HepG2 (cell line): ENCODE measurements at regions not wholly inside any gene's neighbourhood (a gene's known extent, or its start where the extent isn't known, plus 50 kb on each side); places are given as distances from the start of the nearest gene placed in this dataset.

ENCODE experiments used
- ATAC-seq: fragments of 200-7000 bp; cut with Tn5 transposase; 3 replicates; pipeline ENCODE4 v1.9.1; 2020; ENCODE audit warnings: mild to moderate bottlenecking, moderate library complexity
- BruUV-seq: library from RNA; stranded (reverse); fragments of 400-500 nt; replicated peaks from 2 replicates; lab custom pipeline; 2021; lab: Mats Ljungman, UMichigan
- CTCF ChIA-PET: fragments of 300-600 bp; formaldehyde crosslinking; extraction: SDS; loops from one replicate; lab custom pipeline; 2021; ENCODE audit warnings: low total read pairs, inconsistent platforms, low intra/inter-chr PET ratio; lab: Yijun Ruan, JAX
- POLR2A ChIA-PET: fragments of 350-600 bp; sonication (Branson Sonifier 250); formaldehyde crosslinking; loops from one replicate; lab custom pipeline; 2020; ENCODE audit warnings: antibody characterized with exemption, inconsistent platforms; lab: Yijun Ruan, JAX
- DNase-seq: peaks from one replicate; pipeline ENCODE4 v3.0.0-alpha.2; 2015; ENCODE audit warnings: low spot score
- FAIRE-seq: peaks from 3 replicates; lab custom pipeline; 2011; peaks lifted over from hg19 to GRCh38; lab: Jason Lieb, UNC
- H2AFZ ChIP-seq: one replicate; pipeline ENCODE4 v1.6.1; 2011; ENCODE audit warnings: low read length, inconsistent platforms
- H3K27ac ChIP-seq: fragments of 300-600 bp; 3 replicates; pipeline ENCODE4 v1.8.0; 2011; ENCODE audit warnings: mixed run types, mild to moderate bottlenecking, mixed read lengths, low read length, inconsistent platforms; ENCODE audit not compliant: insufficient read depth; ENCODE audit errors: extremely low read length
- H3K27me3 ChIP-seq, 2 experiments: fragments of 200-600 bp in 1 of 2; 2 replicates in 1 of 2; 3 replicates in 1 of 2; pipeline versions ENCODE4 v1.6.0 to v1.8.0; 2011; ENCODE audit warnings: low read length in 2 of 2, mild to moderate bottlenecking in 2 of 2, moderate library complexity in 2 of 2, inconsistent platforms in 1 of 2; ENCODE audit not compliant: insufficient read depth in 2 of 2, control insufficient read depth in 1 of 2
- H3K36me3 ChIP-seq, 2 experiments: fragments of 200-600 bp in 1 of 2; replicated peaks in 1 of 2; 2 replicates in 1 of 2; 3 replicates in 1 of 2; pipeline versions ENCODE4 v1.5.1 to v1.8.0; 2011; ENCODE audit warnings: low read length in 2 of 2, inconsistent platforms in 1 of 2; ENCODE audit not compliant: insufficient read depth in 2 of 2, control insufficient read depth in 1 of 2
- H3K4me1 ChIP-seq: 2 replicates; pipeline ENCODE4 v1.5.1; 2012; ENCODE audit warnings: low read length, inconsistent platforms; ENCODE audit not compliant: insufficient read depth
- H3K4me2 ChIP-seq: 2 replicates; pipeline ENCODE4 v1.6.0; 2011; ENCODE audit warnings: low read depth, low read length, inconsistent platforms
- H3K4me3 ChIP-seq, 3 experiments: fragments of 200-600 bp in 1 of 3; sonication (generic), shearing (Covaris generic) in 1 of 3; replicated peaks in 1 of 3; 2 replicates each; pipeline ENCODE4 v1.5.1; 2011 to 2016; ENCODE audit warnings: low read length in 3 of 3, inconsistent platforms in 2 of 3, low read depth in 2 of 3, mild to moderate bottlenecking in 2 of 3, control low read depth in 1 of 3, mixed read lengths in 1 of 3; ENCODE audit not compliant: insufficient read depth in 1 of 3
- H3K79me2 ChIP-seq: one replicate; pipeline ENCODE4 v1.6.1; 2011; ENCODE audit warnings: low read length, inconsistent platforms; ENCODE audit not compliant: insufficient read depth
- H3K9ac ChIP-seq: 2 replicates; pipeline ENCODE4 v1.6.0; 2011; ENCODE audit warnings: mild to moderate bottlenecking, low read depth, low read length, inconsistent platforms; ENCODE audit not compliant: insufficient read depth
- H3K9me3 ChIP-seq: 2 replicates; pipeline ENCODE4 v1.5.1; 2012; ENCODE audit warnings: mild to moderate bottlenecking, low read length
- H4K20me1 ChIP-seq: 2 replicates; pipeline ENCODE4 v1.6.0; 2011; ENCODE audit warnings: inconsistent platforms, mild to moderate bottlenecking, low read length, moderate library complexity; ENCODE audit not compliant: insufficient read depth
- FOXJ3 ChIP-seq: sonication (generic); formaldehyde crosslinking; IDR thresholded peaks from 2 replicates; pipeline ENCODE4 v1.4.0; 2020; ENCODE audit warnings: missing genetic modification reagents, mild to moderate bottlenecking, borderline replicate concordance
- KLF12 ChIP-seq: sonication (generic); formaldehyde crosslinking; IDR thresholded peaks from 2 replicates; pipeline ENCODE4 v1.4.0; 2020; ENCODE audit warnings: missing genetic modification reagents, borderline replicate concordance
- KLF9 ChIP-seq: IDR thresholded peaks from 2 replicates; pipeline ENCODE4 v1.6.1; 2016; ENCODE audit warnings: low read depth
- MTF2 ChIP-seq: sonication (generic); formaldehyde crosslinking; IDR thresholded peaks from 2 replicates; pipeline ENCODE4 v1.5.0; 2020; ENCODE audit warnings: missing genetic modification reagents, borderline replicate concordance
- NFIB ChIP-seq: sonication (generic); formaldehyde crosslinking; IDR thresholded peaks from 2 replicates; pipeline ENCODE4 v1.9.0; 2021; ENCODE audit warnings: missing genetic modification reagents, mild to moderate bottlenecking, borderline replicate concordance
- POLR2AphosphoS5 ChIP-seq: IDR thresholded peaks from 2 replicates; pipeline ENCODE4 v1.6.1; 2012; ENCODE audit warnings: low read depth, low read length
- PTBP1 ChIP-seq: fragments of 200-400 bp; formaldehyde crosslinking; IDR thresholded peaks from 2 replicates; pipeline ENCODE4 v1.6.1; 2018; ENCODE audit warnings: low read length, low read depth; ENCODE audit not compliant: poor library complexity, severe bottlenecking
- RBAK ChIP-seq: sonication (generic); formaldehyde crosslinking; IDR thresholded peaks from 2 replicates; pipeline ENCODE4 v1.5.1; 2020; ENCODE audit warnings: mild to moderate bottlenecking, missing genetic modification reagents
- TEAD2 ChIP-seq: sonication (generic); formaldehyde crosslinking; IDR thresholded peaks from 2 replicates; pipeline ENCODE4 v1.9.0; 2021; ENCODE audit warnings: missing genetic modification reagents
- U2AF2 ChIP-seq: fragments of 200-400 bp; formaldehyde crosslinking; IDR thresholded peaks from 2 replicates; pipeline ENCODE4 v1.6.1; 2017; ENCODE audit warnings: low read depth, mild to moderate bottlenecking, low read length
- ZFP1 ChIP-seq: IDR thresholded peaks from 2 replicates; pipeline ENCODE4 v1.6.1; 2016
- WGBS: methylation state at CpG from one replicate; pipeline ENCODE4 v1.1.6; 2017; ENCODE audit warnings: low lambda C conversion rate; 5-methylcytosine and 5-hydroxymethylcytosine counted together
- in situ Hi-C: cut with HindIII; loops from 2 replicates; pipeline ENCODE4 v1.10.0; 2017; ENCODE audit warnings: low pct_unique_long_range_greater_than_20kb; ENCODE audit not compliant: extremely low pct_ligation_motif_present
- intact Hi-C: fragments of 100-400 bp; cut with micrococcal nuclease; formaldehyde crosslinking; loops from one replicate; pipeline ENCODE4 v1.10.0; 2022; ENCODE audit not compliant: unreplicated experiment
- TF ChIP-seq, protein P1 (sequence below): IDR thresholded peaks from 2 replicates; pipeline ENCODE4 v1.6.1; 2012; ENCODE audit warnings: low read depth, low read length, improper control_type of control experiment
- TF ChIP-seq, protein P2 (sequence below): sonication (generic); formaldehyde crosslinking; IDR thresholded peaks from 2 replicates; pipeline ENCODE4 v1.5.1; 2020; ENCODE audit warnings: mild to moderate bottlenecking, missing genetic modification reagents

DNA sequence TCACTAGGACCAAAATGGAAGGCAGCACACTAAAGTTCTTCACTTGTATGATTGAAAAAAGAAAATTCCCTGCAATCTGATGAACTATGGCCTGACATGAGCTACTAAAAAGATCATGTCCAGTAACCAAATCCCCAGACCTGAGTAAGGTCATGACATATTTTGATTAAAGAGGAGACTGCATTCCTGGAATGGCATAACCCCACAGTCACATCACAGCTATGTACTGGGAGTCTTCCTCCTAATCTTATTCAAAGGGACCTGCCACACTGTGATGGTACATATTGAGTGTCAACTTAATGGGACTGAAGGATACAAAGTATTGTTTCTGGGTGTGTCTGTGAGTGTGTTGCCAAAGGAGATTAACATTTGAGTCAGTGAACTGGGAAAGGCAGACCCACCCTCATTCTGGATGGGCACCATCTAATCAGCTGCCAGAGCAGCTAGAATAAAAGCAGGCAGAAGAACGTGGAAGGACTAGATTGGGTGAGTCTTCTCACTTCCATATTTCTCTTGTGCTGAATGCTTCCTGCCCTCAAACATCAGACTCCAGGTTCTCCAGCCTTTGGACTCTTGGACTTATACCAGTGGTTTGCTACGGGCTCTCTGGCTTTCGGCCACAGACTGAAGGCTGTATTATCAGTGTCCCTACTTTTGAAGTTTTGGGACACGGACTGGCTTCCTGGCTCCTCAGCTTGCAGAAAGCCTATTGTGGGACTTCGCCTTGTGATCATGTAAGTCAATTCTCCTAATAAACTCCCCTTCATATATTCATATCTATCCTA lies 345.0 kb downstream of the TMEM38B start:
- ChIA-PET POLR2A (no interaction called here), CTCF (no interaction called here)
- Histone ChIP-seq H2AFZ (no peak overlapping the region), H3K36me3 (no peaks in the 10 kb centered on the region), H3K4me2 (no peak overlapping the region), H4K20me1 (no peaks in the 10 kb centered on the region), H3K9ac (no peak overlapping the region), H3K4me1 (no peaks in the 10 kb centered on the region), H3K27me3 (no peaks in the 10 kb centered on the region), H3K79me2 (no peaks in the 10 kb centered on the region), H3K4me3 (no peak overlapping the region), H3K27ac (no peak overlapping the region), H3K9me3 (no peaks in the 10 kb centered on the region)
- ATAC-seq (no peak), DNase-seq (no peak), FAIRE-seq (no peak)
- no peak for TF ChIP-seq RBAK
- TF ChIP-seq, protein P1, sequence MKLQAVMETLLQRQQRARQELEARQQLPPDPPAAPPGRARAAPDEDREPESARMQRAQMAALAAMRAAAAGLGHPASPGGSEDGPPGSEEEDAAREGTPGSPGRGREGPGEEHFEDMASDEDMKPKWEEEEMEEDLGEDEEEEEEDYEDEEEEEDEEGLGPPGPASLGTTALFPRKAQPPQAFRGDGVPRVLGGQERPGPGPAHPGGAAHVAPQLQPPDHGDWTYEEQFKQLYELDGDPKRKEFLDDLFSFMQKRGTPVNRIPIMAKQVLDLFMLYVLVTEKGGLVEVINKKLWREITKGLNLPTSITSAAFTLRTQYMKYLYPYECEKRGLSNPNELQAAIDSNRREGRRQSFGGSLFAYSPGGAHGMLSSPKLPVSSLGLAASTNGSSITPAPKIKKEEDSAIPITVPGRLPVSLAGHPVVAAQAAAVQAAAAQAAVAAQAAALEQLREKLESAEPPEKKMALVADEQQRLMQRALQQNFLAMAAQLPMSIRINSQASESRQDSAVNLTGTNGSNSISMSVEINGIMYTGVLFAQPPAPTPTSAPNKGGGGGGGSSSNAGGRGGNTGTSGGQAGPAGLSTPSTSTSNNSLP = no peak
- no peak for TF ChIP-seq MTF2
- TF ChIP-seq PTBP1 = no peak
- no peak for TF ChIP-seq POLR2AphosphoS5
- no peak for TF ChIP-seq KLF12 (CRISPR knock-in tag)
- TF ChIP-seq U2AF2 = no peak
- no peak for TF ChIP-seq NFIB (CRISPR knock-in tag)
- no peak for TF ChIP-seq KLF9 (CRISPR knock-in tag)
- no peak for TF ChIP-seq FOXJ3 (CRISPR knock-in tag)
- no peak for TF ChIP-seq TEAD2 (CRISPR knock-in tag)
- no peak for TF ChIP-seq ZFP1
- TF ChIP-seq, protein P2, sequence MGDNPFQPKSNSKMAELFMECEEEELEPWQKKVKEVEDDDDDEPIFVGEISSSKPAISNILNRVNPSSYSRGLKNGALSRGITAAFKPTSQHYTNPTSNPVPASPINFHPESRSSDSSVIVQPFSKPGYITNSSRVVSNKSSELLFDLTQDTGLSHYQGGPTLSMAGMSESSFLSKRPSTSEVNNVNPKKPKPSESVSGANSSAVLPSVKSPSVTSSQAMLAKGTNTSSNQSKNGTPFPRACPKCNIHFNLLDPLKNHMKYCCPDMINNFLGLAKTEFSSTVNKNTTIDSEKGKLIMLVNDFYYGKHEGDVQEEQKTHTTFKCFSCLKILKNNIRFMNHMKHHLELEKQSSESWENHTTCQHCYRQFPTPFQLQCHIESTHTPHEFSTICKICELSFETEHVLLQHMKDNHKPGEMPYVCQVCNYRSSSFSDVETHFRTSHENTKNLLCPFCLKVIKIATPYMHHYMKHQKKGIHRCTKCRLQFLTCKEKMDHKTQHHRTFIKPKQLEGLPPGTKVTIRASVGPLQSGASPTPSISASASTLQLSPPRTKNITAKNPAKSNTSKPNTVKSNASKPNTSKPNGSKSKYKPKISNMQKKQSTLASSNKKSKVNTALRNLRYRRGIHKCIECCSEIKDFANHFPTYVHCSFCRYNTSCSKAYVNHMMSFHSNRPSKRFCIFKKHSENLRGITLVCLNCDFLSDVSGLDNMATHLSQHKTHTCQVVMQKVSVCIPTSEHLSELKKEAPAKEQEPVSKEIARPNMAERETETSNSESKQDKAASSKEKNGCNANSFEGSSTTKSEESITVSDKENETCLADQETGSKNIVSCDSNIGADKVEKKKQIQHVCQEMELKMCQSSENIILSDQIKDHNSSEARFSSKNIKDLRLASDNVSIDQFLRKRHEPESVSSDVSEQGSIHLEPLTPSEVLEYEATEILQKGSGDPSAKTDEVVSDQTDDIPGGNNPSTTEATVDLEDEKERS (CRISPR knock-in tag) = no peak
- in situ Hi-C loops = no loop called here
- 7% methylated on average over 4 of the region's 5 CpGs for WGBS
- BruUV-seq = no TSS peak
- intact Hi-C loops = no loop called here
